Subcutaneous abdominal adipose tissue (tissue), 5 donors: ENCODE measurements at regions not wholly inside any gene's neighbourhood (a gene's known extent, or its start where the extent isn't known, plus 50 kb on each side); places are given as distances from the start of the nearest gene placed in this dataset.

Experiments
- H3K27ac ChIP-seq: one replicate; pipeline ENCODE4 v1.7.0; 2013; ENCODE audit warnings: low read depth, mild to moderate bottlenecking, inconsistent platforms, low read length, moderate library complexity
- H3K27me3 ChIP-seq, 5 donors: one replicate each; pipeline ENCODE4 v1.7.0; 2013; ENCODE audit warnings: low read length in 5 of 5, inconsistent platforms in 1 of 5; ENCODE audit not compliant: control insufficient read depth in 5 of 5, insufficient read depth in 4 of 5
- H3K36me3 ChIP-seq, 5 donors: one replicate each; pipeline ENCODE4 v1.7.0; 2013; ENCODE audit warnings: low read length in 5 of 5; ENCODE audit not compliant: control insufficient read depth in 5 of 5, insufficient read depth in 5 of 5
- H3K4me1 ChIP-seq, 5 donors: one replicate each; pipeline ENCODE4 v1.7.0; 2013; ENCODE audit warnings: low read length in 5 of 5, mild to moderate bottlenecking in 3 of 5, moderate library complexity in 1 of 5; ENCODE audit not compliant: control insufficient read depth in 5 of 5, insufficient read depth in 5 of 5
- H3K4me3 ChIP-seq, 5 donors: one replicate each; pipeline ENCODE4 v1.7.0; 2013; ENCODE audit warnings: low read length in 5 of 5, low read depth in 1 of 5
- H3K9ac ChIP-seq, 5 donors: one replicate each; pipeline ENCODE4 v1.7.0; 2013; ENCODE audit warnings: low read length in 5 of 5, mild to moderate bottlenecking in 4 of 5, moderate library complexity in 3 of 5
- H3K9me3 ChIP-seq, 5 donors: one replicate each; pipeline ENCODE4 v1.7.0; 2013; ENCODE audit warnings: low read length in 5 of 5; ENCODE audit not compliant: control insufficient read depth in 5 of 5
- donor health status: healthy.
- donor health status: healthy.
- donor health status: healthy.
- donor health status: healthy.
- donor health status: healthy.

DNA sequence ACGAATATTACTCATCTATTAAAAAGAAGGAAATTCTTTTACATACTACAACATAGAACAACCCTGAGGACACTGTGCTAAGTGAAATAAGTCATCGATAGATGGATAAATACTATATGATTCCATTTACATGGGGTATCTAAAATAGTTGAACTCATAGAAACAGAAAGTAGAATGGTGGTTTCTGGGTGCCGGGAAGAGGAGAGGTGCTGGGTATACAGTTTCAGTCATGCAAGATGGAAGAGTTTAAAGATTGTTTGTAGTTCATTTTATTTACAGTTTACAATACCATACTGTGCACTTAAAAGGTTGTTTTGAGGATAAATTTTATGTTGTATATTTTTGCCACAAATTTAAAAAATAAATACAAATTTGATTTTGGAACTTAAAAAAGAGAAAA lies 267.5 kb upstream of the ITGA1 start:
- Histone ChIP-seq H3K27ac (no peak overlapping the region), H3K36me3 (no peaks in the 10 kb centered on the region), H3K9me3 (peaks cover 0 to 4% (median 0%) of the 10 kb centered on the region in 5 donors), H3K9ac (no peak overlapping the region), H3K4me3 (no peak overlapping the region), H3K4me1 (no peaks in the 10 kb centered on the region), H3K27me3 (no peaks in the 10 kb centered on the region)

DNA sequence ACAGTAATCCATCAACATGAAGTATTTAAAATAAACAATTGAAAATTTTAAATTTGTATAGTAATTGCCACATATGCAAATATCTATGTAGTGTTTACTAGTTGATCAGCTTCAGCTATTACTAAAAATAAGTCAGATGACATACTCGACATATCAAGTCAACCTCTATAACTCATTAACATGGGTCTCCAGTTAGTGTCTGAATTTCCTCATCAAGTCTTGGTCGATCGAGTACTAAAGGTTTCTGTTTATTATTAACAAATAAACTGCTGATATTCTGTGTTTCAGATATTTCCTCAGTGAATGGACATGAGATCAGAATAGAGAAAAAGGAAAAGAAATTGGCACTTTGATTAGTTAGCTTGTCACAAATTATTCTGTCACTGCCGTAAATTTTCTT lies 266.5 kb upstream of the ITGA1 start:
- H3K4me3 ChIP-seq: no peak overlapping the region
- H3K9me3 ChIP-seq: no peaks in the 10 kb centered on the region
- no peak overlapping the region for H3K9ac ChIP-seq
- H3K4me1 ChIP-seq: no peaks in the 10 kb centered on the region
- no peaks in the 10 kb centered on the region for H3K27me3 ChIP-seq
- H3K27ac ChIP-seq: no peak overlapping the region
- H3K36me3 ChIP-seq: no peaks in the 10 kb centered on the region

DNA sequence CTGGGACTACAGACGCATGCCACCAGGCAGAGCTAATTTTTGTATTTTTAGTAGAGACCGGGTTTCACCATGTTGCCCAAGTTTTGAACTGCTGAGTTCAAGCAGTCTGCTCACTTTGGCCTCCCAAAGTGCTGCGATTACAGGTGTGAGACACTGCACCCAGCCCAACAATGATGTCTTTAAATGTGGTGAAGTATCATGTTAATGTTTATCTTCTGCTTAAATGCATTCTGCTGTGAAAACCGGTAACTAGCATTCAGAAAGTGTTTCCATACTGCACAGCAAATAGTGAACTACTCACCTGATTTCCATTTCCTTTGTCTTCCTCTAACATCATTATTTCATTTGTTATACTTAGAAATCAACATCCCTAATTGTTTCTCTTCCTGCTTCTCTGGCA lies 264.0 kb upstream of the ITGA1 start:
- H3K36me3 ChIP-seq: no peaks in the 10 kb centered on the region
- no peak overlapping the region for H3K27ac ChIP-seq
- H3K27me3 ChIP-seq: no peaks in the 10 kb centered on the region
- no peaks in the 10 kb centered on the region for H3K9me3 ChIP-seq
- H3K4me1 ChIP-seq: no peaks in the 10 kb centered on the region
- H3K9ac ChIP-seq: no peak overlapping the region
- no peak overlapping the region for H3K4me3 ChIP-seq

DNA sequence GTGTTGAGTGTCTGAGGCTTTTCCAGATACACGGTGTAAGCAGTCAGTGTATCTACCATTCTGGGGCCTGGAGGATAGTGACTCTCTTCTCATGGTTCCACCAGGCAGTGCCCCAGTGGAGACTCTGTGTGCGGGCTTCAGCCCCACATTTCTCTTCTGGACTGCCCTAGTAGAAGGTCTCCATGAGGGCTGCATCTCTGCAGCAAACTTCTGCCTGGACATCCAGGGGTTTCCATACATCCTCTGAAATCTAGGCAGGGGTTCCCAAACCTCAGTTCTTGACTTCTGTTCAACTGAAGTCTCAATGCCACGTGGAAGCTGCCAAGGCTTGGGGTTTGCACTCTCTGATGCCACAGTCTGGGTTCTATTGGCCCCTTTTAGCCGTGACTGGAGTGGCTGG lies 256.6 kb upstream of the ITGA1 start:
- Histone ChIP-seq H3K27me3 (no peaks in the 10 kb centered on the region), H3K4me3 (no peak overlapping the region), H3K4me1 (no peaks in the 10 kb centered on the region), H3K27ac (no peak overlapping the region), H3K36me3 (no peaks in the 10 kb centered on the region), H3K9ac (no peak overlapping the region), H3K9me3 (peaks cover 0 to 9% (median 7%) of the 10 kb centered on the region in 5 donors)

DNA sequence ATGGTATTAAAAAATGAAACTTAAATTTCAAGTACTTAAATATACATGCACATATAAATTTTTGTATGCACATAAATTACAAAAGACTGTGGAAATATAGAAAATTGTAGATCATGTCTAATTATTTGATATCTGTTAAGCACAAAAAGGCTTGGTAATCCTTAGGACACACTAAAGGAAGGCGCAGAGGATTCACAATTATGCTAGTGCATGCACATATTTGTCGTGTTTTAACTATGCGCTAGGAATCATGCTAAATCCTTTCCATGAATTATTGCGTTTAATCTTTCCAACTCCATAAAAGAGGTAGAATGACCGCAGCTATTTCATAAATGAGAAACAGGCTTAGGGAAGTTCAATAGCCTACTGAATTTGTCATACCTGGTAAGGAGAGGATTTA lies 244.1 kb upstream of the ITGA1 start:
- peaks cover 0 to 9% (median 6%) of the 10 kb centered on the region in 5 donors for H3K9me3 ChIP-seq
- no peak overlapping the region for H3K9ac ChIP-seq
- H3K27ac ChIP-seq: no peak overlapping the region
- no peak overlapping the region for H3K4me3 ChIP-seq
- H3K4me1 ChIP-seq: no peaks in the 10 kb centered on the region
- H3K27me3 ChIP-seq: no peaks in the 10 kb centered on the region
- no peaks in the 10 kb centered on the region for H3K36me3 ChIP-seq

- H3K27ac ChIP-seq: no peak overlapping the region
- H3K36me3 ChIP-seq: no peaks in the 10 kb centered on the region
- H3K9ac ChIP-seq: no peak overlapping the region
- H3K4me1 ChIP-seq: no peaks in the 10 kb centered on the region
- H3K4me3 ChIP-seq: no peak overlapping the region
- H3K9me3 ChIP-seq: peaks cover 0 to 11% (median 6%) of the 10 kb centered on the region in 5 donors
- H3K27me3 ChIP-seq: no peaks in the 10 kb centered on the region
Observed at GRCh38 chr5:52544738-52545137, 243.0 kb upstream of the ITGA1 start.

DNA sequence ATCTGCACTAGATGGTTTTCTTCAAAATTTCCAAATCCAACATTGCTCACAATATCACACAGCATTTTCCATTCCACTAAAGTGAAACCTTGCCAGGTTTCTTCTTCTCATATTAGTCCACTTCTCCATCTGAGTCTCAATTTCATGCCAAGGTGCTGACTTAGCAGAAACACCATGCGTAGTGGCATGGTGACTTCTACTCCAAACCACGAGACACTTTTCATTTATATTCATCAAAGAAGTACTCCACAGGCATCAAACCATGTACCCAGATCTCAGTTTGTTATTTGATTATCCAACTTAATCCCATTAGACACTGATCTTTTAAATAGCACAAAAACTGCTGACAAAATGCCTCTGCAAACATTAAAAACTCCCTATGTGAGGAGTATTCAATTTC lies 233.4 kb upstream of the ITGA1 start:
- Histone ChIP-seq H3K9me3 (peaks cover 0 to 5% (median 0%) of the 10 kb centered on the region in 5 donors), H3K4me1 (no peaks in the 10 kb centered on the region), H3K4me3 (no peak overlapping the region), H3K9ac (no peak overlapping the region), H3K36me3 (no peaks in the 10 kb centered on the region), H3K27me3 (no peaks in the 10 kb centered on the region), H3K27ac (no peak overlapping the region)

DNA sequence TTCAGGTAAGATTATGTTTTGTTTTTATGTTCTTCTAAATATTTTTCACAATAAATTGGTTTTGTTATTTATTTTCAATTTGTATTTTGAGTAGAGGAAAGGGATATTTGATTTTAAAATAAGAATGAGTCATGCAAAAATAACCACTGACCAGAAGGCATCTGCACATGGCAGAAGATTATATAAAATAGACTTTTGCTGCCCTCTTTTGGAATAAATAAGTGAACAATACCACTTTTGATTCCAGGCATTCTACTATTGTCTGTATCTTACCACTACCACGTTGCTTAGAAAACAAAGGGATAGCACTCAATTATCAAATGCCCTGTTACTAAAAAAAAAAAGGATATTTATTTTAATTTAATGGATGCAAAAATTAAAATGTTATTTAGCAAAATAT lies 227.3 kb upstream of the ITGA1 start:
- Histone ChIP-seq H3K4me3 (no peak overlapping the region), H3K4me1 (no peaks in the 10 kb centered on the region), H3K9ac (no peak overlapping the region), H3K9me3 (no peaks in the 10 kb centered on the region), H3K27me3 (no peaks in the 10 kb centered on the region), H3K27ac (no peak overlapping the region), H3K36me3 (no peaks in the 10 kb centered on the region)

GRCh38 chr5:52562473-52562872 lies 225.2 kb upstream of the ITGA1 start:
- Histone ChIP-seq H3K9ac (no peak overlapping the region), H3K9me3 (no peaks in the 10 kb centered on the region), H3K4me3 (no peak overlapping the region), H3K27ac (no peak overlapping the region), H3K4me1 (no peaks in the 10 kb centered on the region), H3K36me3 (no peaks in the 10 kb centered on the region), H3K27me3 (no peaks in the 10 kb centered on the region)

DNA sequence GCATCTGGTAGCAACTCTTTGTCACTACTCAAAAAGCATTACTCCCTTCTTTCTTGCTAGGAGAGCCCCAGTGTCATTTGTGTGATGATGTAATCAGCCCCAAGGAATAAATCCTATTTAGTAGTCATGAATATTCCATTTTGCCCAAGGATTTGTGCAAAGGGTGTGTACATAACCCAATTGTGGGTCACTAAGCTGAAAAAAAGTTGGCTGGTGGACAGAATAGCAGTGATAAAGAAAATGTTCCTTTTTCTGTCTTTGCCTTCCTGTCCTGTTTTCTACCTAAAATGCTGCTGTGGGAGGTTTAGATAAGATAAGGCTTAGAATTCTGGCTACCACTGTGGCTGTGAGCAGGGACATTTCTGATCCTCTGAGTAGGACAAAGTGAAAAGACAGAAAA lies 223.1 kb upstream of the ITGA1 start:
- Histone ChIP-seq H3K9me3 (peaks cover 0 to 5% (median 0%) of the 10 kb centered on the region in 5 donors), H3K4me1 (no peaks in the 10 kb centered on the region), H3K4me3 (no peak overlapping the region), H3K9ac (no peak overlapping the region), H3K36me3 (no peaks in the 10 kb centered on the region), H3K27me3 (no peaks in the 10 kb centered on the region), H3K27ac (no peak overlapping the region)

- Histone ChIP-seq H3K27me3 (peaks cover 0 to 3% (median 0%) of the 10 kb centered on the region in 5 donors), H3K27ac (no peak overlapping the region), H3K9ac (no peak overlapping the region), H3K36me3 (no peaks in the 10 kb centered on the region), H3K4me3 (no peak overlapping the region), H3K9me3 (no peaks in the 10 kb centered on the region), H3K4me1 (no peaks in the 10 kb centered on the region)
Observed at GRCh38 chr5:52577546-52577945, 210.2 kb upstream of the ITGA1 start.
